Right kidney (tissue), 1 donor: ENCODE measurements at regions not wholly inside any gene's neighbourhood (a gene's known extent, or its start where the extent isn't known, plus 50 kb on each side); places are given as distances from the start of the nearest gene placed in this dataset.

Source experiments
- DNase-seq: peaks from one replicate; pipeline ENCODE4 v3.0.0-alpha.2; 2016

DNA sequence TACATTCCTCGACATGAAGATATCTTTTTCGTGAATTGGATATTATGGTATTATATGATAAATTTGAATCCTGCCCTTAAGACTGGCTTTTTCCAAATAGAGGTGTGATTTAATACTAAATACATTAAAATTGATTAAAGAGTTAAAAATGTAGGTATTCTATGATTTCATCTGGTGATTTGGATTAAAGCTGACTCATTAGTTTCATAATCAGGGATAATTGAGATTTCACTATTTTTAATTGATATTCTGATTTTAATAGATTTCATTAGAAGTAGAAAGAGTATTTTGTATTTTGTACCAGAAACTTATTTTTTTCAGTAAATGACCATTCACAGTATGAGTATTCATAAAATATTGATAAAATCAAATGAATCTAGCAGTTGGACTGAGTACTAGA lies 524.1 kb downstream of the PLCL1 start:
- DNase-seq: no peak

- DNase-seq: no peak
Measured at GRCh38 chr2:198327526-198327925, 523.1 kb downstream of the PLCL1 start.

- DNase-seq: no peak
Measured at GRCh38 chr2:198326431-198326830, 522.0 kb downstream of the PLCL1 start.

- no peak for DNase-seq
Measured at GRCh38 chr2:198325359-198325758, 521.0 kb downstream of the PLCL1 start.

GRCh38 chr2:198324071-198324470 lies 519.7 kb downstream of the PLCL1 start:
- no peak for DNase-seq

GRCh38 chr2:198322275-198322674 lies 517.9 kb downstream of the PLCL1 start:
- DNase-seq: no peak

DNA sequence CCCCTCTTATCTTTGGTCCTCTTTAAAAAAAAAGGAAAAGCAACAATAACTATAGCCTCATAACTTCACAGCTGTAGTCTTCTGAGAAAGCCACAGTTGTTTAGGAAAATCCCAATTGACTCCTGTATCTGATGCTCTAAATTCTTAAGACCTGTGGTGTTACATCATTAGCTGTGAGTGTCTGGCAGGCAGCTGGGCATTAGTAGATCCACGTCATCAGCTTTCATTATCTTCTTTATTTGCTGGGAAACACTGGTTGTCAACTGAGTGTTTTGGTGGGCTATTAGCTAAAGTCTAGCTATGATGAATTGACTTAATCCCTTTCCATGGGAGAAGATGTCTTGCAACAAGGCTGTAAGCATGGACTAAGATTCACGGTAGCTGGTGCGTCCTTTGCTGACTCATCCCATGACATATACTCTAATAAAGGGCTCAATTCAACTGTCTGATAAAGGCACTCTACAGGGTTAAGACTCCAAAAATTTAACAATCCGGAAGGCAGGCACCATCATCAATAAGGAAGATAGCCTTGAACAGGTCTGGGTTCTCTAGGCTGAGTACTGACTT lies 517.2 kb downstream of the PLCL1 start:
- DNase-seq: no peak

GRCh38 chr2:198316852-198317396 lies 512.5 kb downstream of the PLCL1 start:
- DNase-seq: no peak

DNA sequence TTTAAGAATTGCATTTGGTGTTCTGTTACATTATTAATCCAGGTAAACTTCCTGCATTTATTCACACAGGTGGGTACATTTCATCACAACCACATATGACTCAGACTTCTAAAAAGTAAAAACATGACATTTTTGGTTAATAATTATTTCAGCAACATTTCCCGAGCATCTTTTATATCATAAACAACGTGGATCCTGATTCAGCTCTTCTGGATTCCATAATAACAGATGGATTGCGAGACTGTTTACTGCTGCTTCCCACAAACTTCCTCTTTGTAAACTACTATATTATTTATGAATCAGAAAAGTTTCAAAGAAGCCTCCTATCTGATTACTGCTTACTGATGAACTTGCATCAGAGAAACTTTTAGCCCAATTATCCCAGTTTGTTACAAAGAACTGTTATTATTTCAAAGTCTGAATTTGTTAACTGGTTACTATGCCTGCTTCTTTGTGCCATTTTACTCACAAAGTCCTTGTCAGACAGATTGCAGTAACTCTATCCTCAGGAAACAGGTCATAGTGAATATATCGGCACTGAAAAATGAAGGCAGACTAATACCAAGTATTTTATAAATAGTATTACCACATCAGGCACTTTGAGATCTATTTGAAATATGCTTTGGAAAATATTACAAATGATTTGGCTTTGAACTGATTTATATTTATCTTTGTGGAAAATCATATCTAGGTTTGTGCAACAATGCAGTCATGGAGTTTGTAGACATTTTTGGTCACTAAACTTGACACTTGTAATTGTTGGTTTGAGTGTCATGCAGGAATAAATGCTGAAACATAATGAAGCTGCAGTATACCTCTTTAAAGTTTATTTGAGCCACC lies 511.6 kb downstream of the PLCL1 start:
- DNase-seq: no peak

- no peak for DNase-seq
Measured at GRCh38 chr2:198314559-198315153, 510.3 kb downstream of the PLCL1 start.

- no peak for DNase-seq
Measured at GRCh38 chr2:198312596-198313483, 508.4 kb downstream of the PLCL1 start.

- DNase-seq: no peak
Measured at GRCh38 chr2:198311020-198311419, 506.6 kb downstream of the PLCL1 start.

DNA sequence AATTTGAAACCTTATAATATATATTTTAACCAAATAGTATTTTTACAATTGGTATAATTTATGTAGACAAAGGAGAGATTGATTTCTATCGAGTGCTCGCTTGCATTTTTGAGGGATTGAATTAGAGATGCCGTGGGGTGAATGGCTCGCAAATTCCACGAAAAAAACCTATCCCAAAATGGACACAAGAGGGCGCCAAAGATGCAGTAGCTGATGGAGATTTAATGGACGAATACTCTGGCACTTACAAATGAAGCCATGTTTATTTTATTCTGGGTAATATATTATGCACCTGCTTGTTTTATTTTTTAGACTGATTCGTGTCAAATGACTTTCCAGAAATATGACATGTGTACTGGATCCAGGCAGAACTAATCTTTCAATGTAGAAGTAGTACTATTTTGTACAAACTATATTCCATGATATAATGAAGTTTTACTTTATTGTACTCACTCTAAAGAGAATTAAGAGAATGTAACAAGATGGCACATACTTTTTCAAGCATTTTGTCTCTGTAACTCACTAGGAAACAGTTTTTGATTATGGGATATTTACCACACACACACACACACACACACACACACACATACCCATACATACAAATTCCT lies 505.4 kb downstream of the PLCL1 start:
- DNase-seq: no peak

DNA sequence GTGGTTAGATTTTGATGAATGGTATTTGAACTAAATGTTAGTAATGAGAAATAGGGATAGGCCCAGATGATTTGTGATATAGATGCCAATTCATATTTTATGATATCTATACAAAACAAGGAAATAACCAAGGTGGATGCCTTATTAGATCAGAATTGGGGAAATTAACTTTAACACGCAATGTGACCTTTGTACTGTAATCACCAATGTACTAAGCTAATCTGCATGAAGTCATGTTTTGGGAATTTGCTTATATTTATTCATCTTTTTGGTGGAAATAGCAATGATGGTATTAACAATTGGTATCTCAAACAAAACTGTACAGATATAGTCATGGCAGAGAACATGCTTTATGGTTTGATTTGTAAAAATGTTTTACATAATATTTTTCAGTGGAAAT lies 504.7 kb downstream of the PLCL1 start:
- no peak for DNase-seq

GRCh38 chr2:198308368-198308767 lies 504.0 kb downstream of the PLCL1 start:
- DNase-seq: no peak

DNA sequence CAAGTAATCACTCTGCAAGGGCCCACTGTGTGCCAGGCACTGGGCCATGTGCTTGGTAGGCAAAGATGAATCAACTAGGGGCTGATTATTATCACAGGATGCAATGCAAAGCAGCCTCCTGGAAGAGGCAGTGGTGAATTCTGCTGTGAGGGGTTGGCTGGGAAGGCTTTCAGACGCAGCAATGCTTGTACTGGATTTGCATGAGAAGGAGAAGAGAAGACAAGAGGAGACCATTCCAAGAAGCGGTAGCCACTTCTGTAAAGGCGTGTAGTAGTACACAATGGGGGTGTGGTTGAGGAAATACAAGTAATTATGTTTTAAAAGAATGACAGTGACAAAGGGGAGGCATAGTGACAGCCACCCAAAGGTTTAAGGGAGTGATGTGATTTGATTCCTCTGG lies 502.7 kb downstream of the PLCL1 start:
- DNase-seq: no peak

- DNase-seq: no peak
Measured at GRCh38 chr2:198304859-198305258, 500.5 kb downstream of the PLCL1 start.

- DNase-seq: no peak
Measured at GRCh38 chr2:198297350-198297749, 493.0 kb downstream of the PLCL1 start.

- DNase-seq: peak; percentile 41
Measured at GRCh38 chr2:198296665-198297308, 492.4 kb downstream of the PLCL1 start.

DNA sequence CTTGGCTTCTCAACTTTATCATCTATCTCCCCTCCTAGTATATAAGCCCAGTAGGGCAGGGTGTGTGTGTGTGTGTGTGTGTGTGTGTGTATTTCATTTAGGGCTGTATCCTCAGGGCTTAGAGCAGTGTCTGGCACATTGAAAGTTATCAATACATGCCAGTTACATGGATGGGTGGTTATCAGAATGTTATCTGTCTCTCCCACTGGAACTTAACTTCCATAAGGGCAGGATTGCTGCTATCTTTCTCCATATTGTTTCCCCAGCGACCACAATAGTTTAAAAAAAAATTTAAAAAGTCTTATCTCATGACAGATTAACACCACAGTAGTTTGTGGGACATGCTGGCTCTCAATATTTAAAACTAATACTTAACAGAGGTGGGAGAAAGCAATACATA lies 488.9 kb downstream of the PLCL1 start:
- no peak for DNase-seq

GRCh38 chr2:198289811-198290210 lies 485.4 kb downstream of the PLCL1 start:
- DNase-seq: no peak
